Activated CD4-positive, alpha-beta T cell treated with anti-CD3 and anti-CD28 coated beads for 48 hours (primary cell): ENCODE measurements at regions not wholly inside any gene's neighbourhood (a gene's known extent, or its start where the extent isn't known, plus 50 kb on each side); places are given as distances from the start of the nearest gene placed in this dataset.

Experiments used
- DNase-seq: peaks from one replicate; pipeline ENCODE4 v3.0.0-alpha.2; 2020

GRCh38 chr1:22267413-22268175 lies 124.7 kb upstream of the WNT4 start:
- DNase-seq = no peak

DNA sequence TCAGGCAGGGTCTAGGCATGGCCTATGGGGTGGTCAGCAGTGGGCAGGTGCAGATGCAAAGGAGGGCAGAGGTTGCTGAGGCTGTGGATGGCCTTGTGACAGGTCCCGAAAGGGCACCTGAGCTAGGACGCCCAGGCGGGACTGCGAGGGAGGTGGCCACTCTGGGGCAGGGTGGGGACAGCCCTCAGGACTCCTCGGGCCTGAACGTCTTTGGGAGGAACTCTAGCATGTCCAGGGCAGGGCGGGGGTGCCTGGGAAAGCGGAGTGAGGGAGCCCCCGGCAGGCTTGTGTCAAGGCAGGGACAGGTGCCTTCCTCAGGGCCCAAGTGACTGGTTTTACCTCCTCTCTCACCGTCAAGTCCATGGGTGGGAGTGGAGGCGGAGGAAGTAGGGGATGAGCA lies 125.4 kb upstream of the WNT4 start:
- no peak for DNase-seq

- DNase-seq = no peak
These were observed 129.2 kb upstream of the WNT4 start for GRCh38 chr1:22271847-22272801.

DNA sequence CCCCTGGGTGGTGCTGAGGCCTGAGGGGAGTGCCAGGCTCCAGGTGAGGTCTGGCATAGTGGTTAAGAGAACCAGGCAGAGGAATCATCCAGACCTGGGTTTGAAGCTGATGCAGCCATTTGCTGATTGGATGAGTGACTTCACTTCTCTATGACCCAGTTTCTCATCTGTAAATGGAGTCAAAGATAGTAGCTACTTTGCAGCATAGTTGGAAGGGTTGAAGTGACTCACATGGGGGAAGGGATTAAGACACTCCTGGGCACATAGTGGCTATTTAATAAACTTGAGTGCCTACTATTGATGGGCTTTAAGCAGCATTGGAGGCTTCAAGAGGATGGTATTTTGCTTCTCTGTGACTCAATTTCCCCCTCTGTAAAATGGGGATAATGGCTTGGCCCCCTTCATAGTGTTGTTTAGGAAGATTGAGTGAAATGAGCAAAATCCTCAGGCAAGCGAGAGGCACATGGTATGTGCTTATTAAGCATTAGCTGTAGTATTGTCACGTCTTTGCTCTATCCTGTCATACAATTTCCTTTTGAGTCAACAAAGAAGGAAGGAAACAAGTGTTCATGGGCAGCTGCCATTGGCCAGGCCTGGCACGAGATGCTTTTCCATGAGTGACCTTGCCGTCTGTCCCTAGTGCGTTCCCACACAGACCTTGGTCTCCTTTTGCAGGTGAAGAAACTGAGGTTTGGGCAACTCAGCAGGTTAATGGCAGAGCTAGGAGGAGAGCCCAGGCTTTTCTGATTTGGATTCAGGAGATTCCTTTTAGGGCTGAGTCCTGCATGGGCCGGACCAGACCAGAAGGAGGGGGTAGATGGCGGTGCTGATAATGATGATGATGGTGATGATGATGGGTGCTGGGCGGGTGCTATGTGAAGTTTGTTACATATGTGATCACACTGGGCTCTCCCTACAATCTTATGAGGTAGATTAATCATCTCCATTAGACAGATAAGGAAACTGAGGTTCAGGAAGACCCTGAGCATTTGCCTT lies 131.1 kb upstream of the WNT4 start:
- DNase-seq = no peak

- no peak for DNase-seq
These were observed 132.3 kb upstream of the WNT4 start for GRCh38 chr1:22275167-22275566.

DNA sequence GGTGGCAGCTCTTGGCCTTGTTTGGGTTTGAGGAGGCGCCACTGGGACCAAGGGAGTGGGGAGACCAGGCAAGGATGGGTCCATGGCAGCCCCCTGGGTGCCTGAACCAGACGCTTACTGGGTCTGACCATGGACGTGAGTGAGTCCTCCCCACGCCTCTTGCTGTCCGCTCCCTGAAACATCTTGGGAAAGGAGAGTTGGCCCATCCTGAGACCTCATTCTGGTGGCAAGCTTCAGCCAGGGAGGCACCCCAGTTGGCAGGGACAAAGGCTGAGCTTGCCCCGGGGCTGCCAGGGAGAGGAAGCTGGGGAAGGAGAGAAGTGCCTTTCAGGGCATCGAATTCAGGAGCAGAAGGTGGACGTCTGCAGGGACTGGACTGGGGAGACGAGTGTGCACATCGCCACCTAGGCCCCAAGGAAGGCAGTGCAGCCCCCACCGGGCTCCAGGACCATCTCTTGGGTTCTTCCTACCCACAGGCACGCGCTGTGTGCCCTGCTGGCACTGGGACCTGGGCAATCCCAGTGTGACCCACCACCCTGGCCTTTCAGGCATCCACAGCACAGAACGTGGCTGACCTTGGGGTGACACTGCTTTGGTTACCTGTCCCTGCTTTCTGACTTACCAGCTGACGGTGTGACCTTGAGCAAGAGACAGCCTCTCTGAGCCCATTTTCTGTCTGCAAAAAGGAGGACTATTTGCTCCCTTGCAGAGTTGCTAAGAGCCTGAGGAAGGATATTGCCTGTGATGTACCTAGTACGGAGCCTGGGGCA lies 132.9 kb upstream of the WNT4 start:
- DNase-seq = peak; percentile 65

DNA sequence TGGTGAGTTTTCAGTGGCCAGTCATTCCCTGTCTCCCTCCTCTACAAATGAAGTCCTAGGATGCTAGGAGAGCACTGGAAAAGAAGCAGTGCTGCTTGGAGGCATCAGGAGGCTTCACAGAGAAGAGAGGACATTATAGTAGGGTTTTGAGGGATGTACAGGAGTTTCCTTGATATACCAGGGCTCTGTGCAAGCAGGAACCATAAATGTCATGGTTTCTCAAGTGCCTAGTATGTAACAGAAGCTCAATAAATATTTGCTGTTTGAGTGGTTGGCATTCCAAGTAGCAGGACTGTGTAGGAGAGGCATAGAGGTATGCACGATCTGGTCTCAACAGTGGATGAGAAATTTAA lies 133.5 kb upstream of the WNT4 start:
- no peak for DNase-seq

DNA sequence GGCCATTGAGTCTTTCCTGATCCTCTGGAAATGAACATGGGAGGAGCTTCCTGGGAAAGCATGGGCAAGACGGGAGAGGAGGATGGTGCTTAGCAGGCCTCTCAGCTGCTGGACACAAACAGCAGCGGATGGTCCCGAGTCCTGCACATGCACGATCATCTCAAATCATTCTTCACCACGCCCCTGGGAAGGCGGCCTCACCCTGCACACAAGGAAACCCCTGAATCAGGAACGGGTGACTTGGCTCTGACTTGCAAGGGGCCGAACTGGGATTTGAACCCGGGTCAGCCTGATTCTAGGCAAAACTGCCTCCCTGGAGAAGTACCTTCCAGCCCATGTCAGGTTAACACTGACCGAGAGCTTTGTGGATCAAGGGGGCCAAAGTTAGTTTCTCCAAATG lies 134.8 kb upstream of the WNT4 start:
- no peak for DNase-seq

DNA sequence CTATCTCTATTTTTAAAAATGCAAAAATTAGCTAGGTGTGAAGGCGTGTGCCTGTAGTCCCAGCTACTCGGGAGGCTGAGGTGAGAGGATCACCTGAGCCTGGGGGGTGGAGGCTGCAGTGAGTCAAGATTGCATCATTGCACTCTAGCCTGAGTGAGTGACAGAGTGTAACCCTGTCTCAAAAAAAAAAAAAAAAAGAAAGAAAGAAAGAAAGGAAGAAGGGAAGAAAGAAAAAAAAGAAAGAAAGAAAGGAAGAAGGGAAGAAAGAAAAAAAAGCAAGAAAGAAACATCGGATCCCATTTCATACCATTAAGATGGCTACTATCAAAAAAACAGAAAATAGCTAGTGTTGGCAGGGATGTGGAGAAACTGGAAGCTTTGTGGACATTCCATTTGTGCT lies 136.8 kb upstream of the WNT4 start:
- DNase-seq = no peak

GRCh38 chr1:22280526-22280925 lies 137.6 kb upstream of the WNT4 start:
- DNase-seq = no peak

DNA sequence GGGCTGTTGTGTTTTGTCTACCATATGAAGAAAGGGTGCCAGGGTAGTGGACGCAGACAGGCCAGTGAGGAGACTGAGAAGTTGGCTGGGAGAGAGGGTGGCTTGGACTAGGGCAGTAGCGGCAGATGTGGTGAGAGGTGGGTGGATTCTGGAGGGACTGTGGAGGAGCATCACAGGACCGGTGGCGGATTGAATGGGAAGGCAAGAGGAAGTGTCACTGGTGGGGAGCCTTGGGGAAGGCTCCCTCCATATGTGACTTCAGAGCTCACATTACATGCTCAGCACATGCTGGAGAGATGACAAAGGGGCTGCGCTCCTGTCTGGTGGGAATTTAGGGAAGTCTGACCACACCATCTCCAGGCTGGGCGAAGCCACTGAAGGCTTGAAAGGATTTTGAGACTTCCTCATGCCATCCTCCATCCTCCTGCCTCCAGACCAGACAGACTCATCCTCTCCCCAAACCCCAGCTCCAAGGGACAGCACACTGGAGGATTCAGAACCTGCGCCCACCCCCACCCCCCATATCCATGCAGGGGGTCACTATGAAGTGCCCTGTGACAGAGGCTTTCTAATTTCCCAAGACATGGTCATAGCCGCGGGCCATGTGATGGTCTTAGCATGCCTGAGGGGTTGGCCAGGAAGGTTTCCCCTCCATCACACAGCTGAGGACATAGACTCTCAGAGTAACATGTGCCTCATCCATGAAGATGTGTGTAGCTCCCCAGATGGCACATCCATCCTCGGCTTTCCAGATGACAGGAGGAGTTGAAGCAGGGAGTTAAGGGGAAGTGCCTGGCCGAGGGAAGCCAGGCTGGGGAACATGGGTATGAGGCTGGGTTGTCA lies 138.8 kb upstream of the WNT4 start:
- DNase-seq = no peak

DNA sequence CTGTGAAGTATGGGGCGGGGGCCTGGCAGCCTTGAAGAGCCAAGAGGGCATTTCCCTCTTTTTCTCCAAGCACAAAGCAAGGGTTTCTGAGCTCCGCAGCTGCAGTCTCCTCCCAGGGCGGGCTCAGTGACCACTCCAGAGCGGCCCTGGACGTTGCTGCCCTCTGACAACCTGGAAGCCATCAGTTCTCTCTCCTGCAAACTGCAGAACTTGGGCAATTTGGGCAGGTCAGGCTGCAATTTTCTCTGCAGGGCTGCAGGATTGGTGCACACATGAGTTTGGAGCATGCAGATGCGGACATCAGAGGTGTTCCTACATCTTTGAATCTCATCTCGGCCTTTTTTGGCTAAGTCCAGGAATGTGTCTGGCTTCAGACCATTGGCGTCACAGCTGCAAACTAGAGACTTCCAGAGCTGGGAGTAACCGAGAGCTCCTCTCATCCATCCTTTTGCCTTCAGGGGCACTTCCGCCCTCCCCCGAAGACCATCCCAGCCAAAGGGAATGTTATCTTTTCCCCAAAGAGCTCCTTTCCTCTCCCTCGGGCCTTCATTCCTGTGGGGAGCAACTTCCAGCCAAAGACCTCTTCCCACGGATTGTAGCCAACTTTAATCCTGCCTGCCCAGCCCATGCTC lies 139.6 kb upstream of the WNT4 start:
- no peak for DNase-seq

DNA sequence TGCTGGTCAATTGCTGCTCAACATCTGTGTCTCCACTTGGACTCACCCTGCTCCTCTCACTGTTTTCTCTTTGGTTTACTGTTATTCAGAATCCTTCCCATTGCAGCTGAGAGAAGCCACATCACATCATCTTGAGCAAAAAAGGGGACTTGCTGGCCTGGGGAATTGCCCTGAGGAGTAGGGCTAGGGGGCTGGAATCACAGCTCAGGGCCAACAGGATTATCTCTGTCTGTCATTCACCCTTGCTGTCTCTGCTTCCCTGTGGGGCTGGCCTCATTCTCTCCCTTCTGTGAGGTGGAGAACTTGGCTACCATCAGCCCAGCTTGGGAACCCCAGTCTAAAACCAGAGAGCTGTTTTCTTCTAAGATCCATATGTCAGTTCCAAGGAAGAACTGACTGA lies 140.7 kb upstream of the WNT4 start:
- no peak for DNase-seq

DNA sequence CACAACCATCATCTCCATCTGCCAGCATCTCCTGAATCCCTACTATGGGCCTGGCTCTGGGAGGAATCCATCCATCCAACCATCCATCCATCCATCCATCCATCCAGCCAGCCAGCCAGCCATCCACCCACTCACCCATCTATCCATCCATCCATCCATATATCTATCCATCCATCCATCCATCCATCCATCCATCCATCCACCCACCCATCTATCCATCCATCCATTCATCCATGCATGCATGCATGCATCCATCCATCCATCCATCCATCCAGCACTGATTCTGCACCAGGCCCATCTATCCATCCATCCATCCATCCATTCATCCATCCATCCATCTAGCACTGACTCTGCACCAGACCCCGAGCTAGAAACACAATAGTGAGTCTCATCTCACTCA lies 141.3 kb upstream of the WNT4 start:
- DNase-seq = no peak

DNA sequence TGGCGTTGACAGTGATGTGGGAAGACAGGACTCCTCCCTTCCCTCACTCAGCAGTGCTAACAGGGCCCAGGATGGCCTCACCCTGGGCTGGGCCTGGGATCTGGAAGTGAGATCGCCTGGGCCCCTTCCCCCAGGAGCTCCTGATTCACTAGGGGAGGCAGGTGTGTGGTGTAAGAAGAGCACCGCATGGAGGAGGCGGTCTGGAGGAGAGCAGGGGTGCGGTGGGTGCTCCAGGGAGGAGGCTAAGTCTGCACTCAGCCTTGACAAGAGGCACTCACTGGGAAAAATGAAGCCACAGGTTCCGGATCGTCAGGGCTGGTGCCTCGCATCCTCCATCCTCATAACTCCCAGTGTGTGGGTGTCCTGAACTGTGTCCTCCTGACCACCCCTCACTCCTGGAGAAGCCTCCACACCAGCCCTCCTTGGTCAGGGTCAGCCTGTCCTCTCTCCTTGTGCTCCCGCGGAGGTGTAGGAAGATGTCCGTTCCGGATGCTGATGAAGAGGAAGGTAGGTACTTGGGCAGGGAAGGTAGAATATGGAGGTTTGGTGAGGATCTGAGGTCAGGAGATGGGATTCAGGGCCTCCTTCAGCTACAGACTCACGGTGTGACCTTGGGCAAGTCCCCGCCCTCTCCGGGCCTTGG lies 142.1 kb upstream of the WNT4 start:
- DNase-seq = no peak

DNA sequence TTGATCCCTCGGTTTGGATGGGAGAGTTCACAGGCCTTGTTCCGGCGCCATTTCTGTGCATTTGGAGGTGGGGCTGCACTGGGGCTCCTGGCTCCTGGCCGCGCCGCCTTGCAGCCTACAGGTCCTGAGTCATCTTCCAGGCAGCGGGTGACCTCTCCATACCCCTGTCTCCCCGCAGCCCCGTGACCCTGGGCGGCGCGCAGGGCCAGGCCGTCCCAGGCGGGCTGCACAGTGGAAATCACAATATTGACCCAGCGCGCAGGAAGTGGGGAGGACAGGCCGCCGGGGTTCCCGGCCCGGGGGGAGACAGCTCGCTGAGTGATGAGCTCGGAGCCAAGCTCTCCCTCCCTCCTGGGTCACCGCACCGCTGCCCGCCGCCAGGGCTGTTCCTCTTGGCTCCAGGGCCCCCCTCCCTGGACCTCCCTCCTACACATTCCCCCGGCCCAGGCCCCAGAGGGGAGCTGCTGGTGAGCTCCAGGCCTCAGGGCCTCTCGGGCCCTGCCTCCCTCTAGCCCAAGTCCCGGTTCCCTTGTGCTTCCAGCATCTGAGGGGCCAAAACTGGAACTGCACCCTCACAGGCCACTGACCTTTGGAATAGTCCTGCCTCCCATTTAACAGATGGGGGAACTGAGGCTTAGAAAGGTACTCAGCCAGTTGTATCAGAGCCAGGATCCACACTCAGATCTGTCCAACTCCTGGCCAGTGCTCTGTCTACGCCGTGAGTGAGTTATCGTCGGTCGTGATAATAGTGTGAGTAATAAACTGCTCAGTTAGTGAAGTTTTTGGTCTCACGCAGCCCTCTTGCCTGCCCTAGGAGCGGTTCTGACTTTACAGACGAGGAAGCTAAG lies 142.9 kb upstream of the WNT4 start:
- DNase-seq = no peak

DNA sequence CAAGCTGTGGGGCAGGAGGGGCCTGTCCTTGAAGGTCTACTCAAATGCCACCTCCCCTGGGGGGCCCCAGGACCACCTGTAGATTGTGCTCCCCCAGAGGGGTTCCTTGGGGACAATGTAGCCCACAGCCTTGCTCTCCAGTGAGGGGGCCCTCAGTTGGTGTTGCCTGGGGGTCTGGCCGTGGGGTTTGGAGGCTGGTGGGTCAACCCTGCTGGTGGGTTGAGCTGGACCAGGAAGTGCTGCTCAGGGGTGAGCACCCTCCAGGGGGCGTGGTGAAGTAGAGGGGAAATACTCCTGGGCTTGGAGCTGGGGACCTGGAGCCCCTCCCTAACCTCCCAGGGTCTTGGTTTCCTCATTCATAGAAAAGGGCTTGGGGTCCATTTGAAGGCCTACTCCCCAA lies 143.6 kb upstream of the WNT4 start:
- DNase-seq = no peak

- no peak for DNase-seq
These were observed 144.4 kb upstream of the WNT4 start for GRCh38 chr1:22287273-22287672.

- DNase-seq = no peak
These were observed 145.1 kb upstream of the WNT4 start for GRCh38 chr1:22287946-22288520.
